COR-L47 (cell line): ENCODE measurements at regions not wholly inside any gene's neighbourhood (a gene's known extent, or its start where the extent isn't known, plus 50 kb on each side); places are given as distances from the start of the nearest gene placed in this dataset.
A peak's percentile ranks its signal among the peaks of the same experiment; 100 is the strongest.

Experiments used
- DNase-seq: peaks from one replicate; lab custom pipeline; 2025; lab: John Stamatoyannopoulos, UW

- no peak for DNase-seq
These were observed 68.1 kb upstream of the SPOCK1 start for GRCh38 chr5:137567226-137567625.

- DNase-seq: no peak
These were observed 67.7 kb upstream of the SPOCK1 start for GRCh38 chr5:137566780-137567179.

GRCh38 chr5:137566118-137566541, 67.0 kb upstream of the SPOCK1 start:
- no peak for DNase-seq

- DNase-seq: no peak
These were observed 66.3 kb upstream of the SPOCK1 start for GRCh38 chr5:137565450-137565849.

GRCh38 chr5:137564398-137564961, 65.4 kb upstream of the SPOCK1 start:
- DNase-seq: no peak

- DNase-seq: peak; percentile 77
These were observed 64.7 kb upstream of the SPOCK1 start for GRCh38 chr5:137563646-137564397.

- DNase-seq: peak; percentile 92
These were observed 64.1 kb upstream of the SPOCK1 start for GRCh38 chr5:137563301-137563645.

GRCh38 chr5:137561608-137562007, 62.5 kb upstream of the SPOCK1 start:
- DNase-seq: no peak

GRCh38 chr5:137560420-137560819, 61.3 kb upstream of the SPOCK1 start:
- DNase-seq: no peak
